Bronchial epithelial cell (primary cell): ENCODE measurements at regions not wholly inside any gene's neighbourhood (a gene's known extent, or its start where the extent isn't known, plus 50 kb on each side); places are given as distances from the start of the nearest gene placed in this dataset.

Source experiments
- DNase-seq: peaks from one replicate; pipeline ENCODE4 v3.0.0-alpha.2; 2010; ENCODE audit warnings: low read depth
- FAIRE-seq: peaks from 2 replicates; lab custom pipeline; 2011; peaks lifted over from hg19 to GRCh38; lab: Jason Lieb, UNC
- H3K27me3 ChIP-seq: 2 replicates; pipeline ENCODE4 v1.5.1; 2011; ENCODE audit warnings: low read length; ENCODE audit not compliant: control insufficient read depth, insufficient read depth
- H3K36me3 ChIP-seq: 2 replicates; pipeline ENCODE4 v1.5.1; 2011; ENCODE audit warnings: low read length; ENCODE audit not compliant: control insufficient read depth, insufficient read depth
- H3K4me3 ChIP-seq: 2 replicates; pipeline ENCODE4 v1.5.1; 2011; ENCODE audit warnings: mild to moderate bottlenecking, low read depth, low read length, control low read depth
- CTCF ChIP-seq: IDR thresholded peaks from 2 replicates; pipeline ENCODE4 v1.5.1; 2011; ENCODE audit warnings: mild to moderate bottlenecking, moderate library complexity, low read length, control low read depth, inconsistent platforms; ENCODE audit not compliant: insufficient read depth, severe bottlenecking

GRCh38 chr15:88312941-88313579, 56.5 kb upstream of the NTRK3 start:
- FAIRE-seq (no peak), DNase-seq (no peak)
- H3K4me3 ChIP-seq: no peak overlapping the region
- no peak for TF ChIP-seq CTCF
- no peaks in the 10 kb centered on the region for H3K27me3 ChIP-seq
- H3K36me3 ChIP-seq: no peaks in the 10 kb centered on the region

GRCh38 chr15:88309363-88309762, 52.8 kb upstream of the NTRK3 start:
- H3K36me3 ChIP-seq: no peaks in the 10 kb centered on the region
- FAIRE-seq: no peak
- DNase-seq: no peak
- no peak for TF ChIP-seq CTCF
- H3K27me3 ChIP-seq: no peaks in the 10 kb centered on the region
- H3K4me3 ChIP-seq: no peak overlapping the region

- Histone ChIP-seq H3K4me3 (no peak overlapping the region), H3K36me3 (no peaks in the 10 kb centered on the region), H3K27me3 (no peaks in the 10 kb centered on the region)
- FAIRE-seq (no peak), DNase-seq (no peak)
- TF ChIP-seq CTCF: no peak
Observed at GRCh38 chr15:88307344-88307743, 50.8 kb upstream of the NTRK3 start.
